CD8-positive, alpha-beta memory T cell (primary cell): ENCODE measurements at regions not wholly inside any gene's neighbourhood (a gene's known extent, or its start where the extent isn't known, plus 50 kb on each side); places are given as distances from the start of the nearest gene placed in this dataset.

Experiments
- CTCF ChIA-PET: fragments of 350-600 bp; sonication (Branson Sonifier 250); formaldehyde crosslinking; loops from one replicate; lab custom pipeline; 2021; ENCODE audit warnings: antibody characterized with exemption; lab: Charles Lee
- POLR2A ChIA-PET: fragments of 350-600 bp; sonication (Branson Sonifier 250); formaldehyde crosslinking; loops from one replicate; lab custom pipeline; 2021; ENCODE audit warnings: antibody characterized with exemption; lab: Charles Lee
- DNase-seq, 5 donors: peaks; one replicate each; pipeline versions ENCODE4 v3.0.0 to v3.0.0-alpha.2; 2020 to 2022; ENCODE audit warnings: mixed read lengths in 1 of 5
- H3K27ac ChIP-seq: one replicate; pipeline ENCODE4 v1.7.0; 2013; ENCODE audit warnings: low read depth, mild to moderate bottlenecking, low read length, moderate library complexity
- H3K27me3 ChIP-seq: 2 replicates; pipeline ENCODE4 v1.7.0; 2013; ENCODE audit warnings: low read length, mild to moderate bottlenecking; ENCODE audit not compliant: insufficient read depth, poor library complexity, severe bottlenecking
- H3K36me3 ChIP-seq: 2 replicates; pipeline ENCODE4 v1.7.0; 2013; ENCODE audit warnings: mild to moderate bottlenecking, low read length, moderate library complexity; ENCODE audit not compliant: insufficient read depth
- H3K4me1 ChIP-seq: 2 replicates; pipeline ENCODE4 v1.7.0; 2013; ENCODE audit warnings: mild to moderate bottlenecking, low read length, moderate library complexity; ENCODE audit not compliant: insufficient read depth
- H3K4me3 ChIP-seq: 2 replicates; pipeline ENCODE4 v1.7.0; 2013; ENCODE audit warnings: mild to moderate bottlenecking, low read length
- H3K9me3 ChIP-seq: 2 replicates; pipeline ENCODE4 v1.7.0; 2013; ENCODE audit warnings: mild to moderate bottlenecking, low read length
- H3K27ac Mint-ChIP-seq, 8 donors: one replicate each; pipeline ENCODE4 v1.8.0; 2020 to 2021; ENCODE audit warnings: mixed read lengths in 8 of 8, mild to moderate bottlenecking in 6 of 8, inconsistent platforms in 3 of 8, moderate library complexity in 3 of 8
- H3K27me3 Mint-ChIP-seq, 2 donors: one replicate each; pipeline ENCODE4 v1.8.0; 2020 to 2021; ENCODE audit warnings: mixed read lengths in 2 of 2, mild to moderate bottlenecking in 1 of 2, moderate library complexity in 1 of 2
- H3K36me3 Mint-ChIP-seq, 3 donors: one replicate each; pipeline ENCODE4 v1.8.0; 2020 to 2021; ENCODE audit warnings: mixed read lengths in 3 of 3, inconsistent platforms in 1 of 3, mild to moderate bottlenecking in 1 of 3
- H3K4me1 Mint-ChIP-seq, 3 donors: one replicate each; pipeline ENCODE4 v1.8.0; 2020 to 2021; ENCODE audit warnings: mixed read lengths in 3 of 3, inconsistent platforms in 1 of 3, mild to moderate bottlenecking in 1 of 3
- H3K4me3 Mint-ChIP-seq, 7 donors: one replicate each; pipeline ENCODE4 v1.8.0; 2020 to 2021; ENCODE audit warnings: mixed read lengths in 7 of 7, mild to moderate bottlenecking in 6 of 7, moderate library complexity in 4 of 7, inconsistent platforms in 2 of 7
- H3K9me3 Mint-ChIP-seq, 5 donors: one replicate each; pipeline ENCODE4 v1.8.0; 2020 to 2022; ENCODE audit warnings: mixed read lengths in 5 of 5, mild to moderate bottlenecking in 3 of 5, moderate library complexity in 2 of 5, inconsistent platforms in 1 of 5

DNA sequence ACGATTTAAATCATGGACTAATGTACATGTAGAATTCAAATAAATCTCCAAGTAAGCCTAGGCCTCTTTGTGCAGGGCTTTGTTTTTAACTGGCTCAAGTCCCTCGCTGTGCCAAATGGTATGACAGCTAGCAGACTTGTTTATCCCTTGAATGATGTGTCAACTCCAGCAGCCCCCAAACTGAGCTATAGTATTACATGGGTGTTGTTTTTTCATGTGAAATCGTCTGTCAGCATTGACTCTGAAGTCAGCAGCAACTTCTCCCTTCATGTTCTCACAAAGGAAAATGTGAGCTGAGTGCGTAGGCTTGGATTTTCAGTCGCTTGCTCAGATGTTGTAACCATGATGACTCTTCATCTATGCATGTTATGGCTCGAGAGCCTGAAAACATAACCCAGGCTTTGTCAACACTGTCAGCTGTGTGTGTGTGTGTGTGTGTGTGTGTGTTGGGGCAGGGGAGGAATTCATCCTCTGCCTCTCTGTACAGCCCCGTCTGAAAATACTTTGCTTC lies 73.3 kb downstream of the PTHLH start:
- H3K9me3 Mint-ChIP-seq, result no peaks in the 10 kb centered on the region
- no peaks in the 10 kb centered on the region for H3K4me1 Mint-ChIP-seq
- POLR2A ChIA-PET, result no interaction called here
- H3K4me3 ChIP-seq, result no peak overlapping the region
- CTCF ChIA-PET, result no interaction called here
- H3K27me3 ChIP-seq, result no peaks in the 10 kb centered on the region
- no peaks in the 10 kb centered on the region for H3K9me3 ChIP-seq
- H3K4me1 ChIP-seq, result no peaks in the 10 kb centered on the region
- DNase-seq, result no peak
- H3K27me3 Mint-ChIP-seq, result peaks cover 8 to 11% of the 10 kb centered on the region in 2 donors
- no peaks in the 10 kb centered on the region for H3K36me3 ChIP-seq
- H3K36me3 Mint-ChIP-seq, result no peaks in the 10 kb centered on the region
- no peak overlapping the region for H3K4me3 Mint-ChIP-seq
- no peak overlapping the region for H3K27ac Mint-ChIP-seq
- no peak overlapping the region for H3K27ac ChIP-seq

DNA sequence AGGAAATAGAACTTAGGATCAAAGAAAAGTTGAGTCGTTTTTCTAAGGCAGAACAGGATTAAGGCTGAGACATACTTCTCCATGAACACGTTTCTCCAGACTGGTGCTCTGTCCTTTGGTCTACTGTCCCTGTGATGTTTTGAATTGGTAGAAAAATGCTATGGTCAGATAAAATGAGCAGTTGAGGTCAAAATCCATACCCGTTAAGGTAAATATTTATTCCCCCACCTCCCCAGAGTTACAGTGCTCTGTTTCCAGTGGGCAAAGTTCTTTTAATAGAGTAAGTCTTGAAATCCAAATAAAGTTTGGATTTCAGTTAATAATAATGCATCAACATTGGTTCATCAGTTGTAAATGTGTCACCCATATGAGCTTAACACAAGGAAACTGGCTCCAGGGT lies 74.5 kb downstream of the PTHLH start:
- Mint-ChIP-seq H3K36me3 (no peaks in the 10 kb centered on the region), H3K4me3 (no peak overlapping the region), H3K4me1 (no peaks in the 10 kb centered on the region), H3K27me3 (peaks cover 6 to 11% of the 10 kb centered on the region in 2 donors), H3K27ac (no peak overlapping the region), H3K9me3 (no peaks in the 10 kb centered on the region)
- DNase-seq, result no peak
- Histone ChIP-seq H3K27me3 (no peaks in the 10 kb centered on the region), H3K4me1 (no peaks in the 10 kb centered on the region), H3K27ac (no peak overlapping the region), H3K4me3 (no peak overlapping the region), H3K36me3 (no peaks in the 10 kb centered on the region), H3K9me3 (no peaks in the 10 kb centered on the region)
- ChIA-PET POLR2A (no interaction called here), CTCF (no interaction called here)

GRCh38 chr12:27896419-27896990 lies 76.0 kb downstream of the PTHLH start:
- no peaks in the 10 kb centered on the region for H3K9me3 Mint-ChIP-seq
- DNase-seq, result no peak
- H3K36me3 Mint-ChIP-seq, result no peaks in the 10 kb centered on the region
- CTCF ChIA-PET, result no interaction called here
- Histone ChIP-seq H3K4me1 (no peaks in the 10 kb centered on the region), H3K27ac (no peak overlapping the region), H3K36me3 (no peaks in the 10 kb centered on the region), H3K4me3 (no peak overlapping the region), H3K27me3 (no peaks in the 10 kb centered on the region), H3K9me3 (no peaks in the 10 kb centered on the region)
- H3K4me1 Mint-ChIP-seq, result no peaks in the 10 kb centered on the region
- POLR2A ChIA-PET, result no interaction called here
- no peak overlapping the region for H3K4me3 Mint-ChIP-seq
- no peak overlapping the region for H3K27ac Mint-ChIP-seq
- H3K27me3 Mint-ChIP-seq, result peaks cover 6 to 7% of the 10 kb centered on the region in 2 donors

GRCh38 chr12:27894309-27894708 lies 78.2 kb downstream of the PTHLH start:
- no peaks in the 10 kb centered on the region for H3K4me1 ChIP-seq
- Mint-ChIP-seq H3K27me3 (peaks cover 0 to 7% of the 10 kb centered on the region in 2 donors), H3K36me3 (no peaks in the 10 kb centered on the region), H3K9me3 (no peaks in the 10 kb centered on the region), H3K4me1 (no peaks in the 10 kb centered on the region), H3K27ac (no peak overlapping the region), H3K4me3 (no peak overlapping the region)
- ChIA-PET CTCF (no interaction called here), POLR2A (no interaction called here)
- no peak overlapping the region for H3K27ac ChIP-seq
- no peak overlapping the region for H3K4me3 ChIP-seq
- no peaks in the 10 kb centered on the region for H3K9me3 ChIP-seq
- DNase-seq, result no peak
- H3K36me3 ChIP-seq, result no peaks in the 10 kb centered on the region
- no peaks in the 10 kb centered on the region for H3K27me3 ChIP-seq

DNA sequence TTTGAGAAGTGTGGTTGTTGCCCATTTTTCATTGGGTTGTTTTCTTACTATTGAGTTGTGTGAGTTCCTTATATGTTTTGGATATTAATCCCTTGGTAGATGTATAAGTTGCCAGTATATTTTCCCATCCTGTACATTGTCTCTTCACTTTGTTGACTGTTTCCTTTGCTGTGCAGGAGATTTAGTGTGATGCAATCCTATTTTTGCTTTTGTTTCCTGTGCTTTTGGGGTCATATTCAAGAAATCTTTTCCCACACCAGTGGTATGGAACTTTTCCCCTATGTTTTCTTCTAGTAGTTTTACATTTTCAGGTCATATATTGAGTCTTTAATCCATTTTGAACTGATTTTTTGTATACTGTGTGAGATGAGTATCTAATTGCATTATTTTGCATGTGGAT lies 92.8 kb downstream of the PTHLH start:
- Mint-ChIP-seq H3K4me3 (no peak overlapping the region), H3K4me1 (no peaks in the 10 kb centered on the region), H3K9me3 (peaks cover 0 to 3% (median 0%) of the 10 kb centered on the region in 5 donors), H3K36me3 (no peaks in the 10 kb centered on the region), H3K27ac (no peak overlapping the region), H3K27me3 (peaks cover 4 to 7% of the 10 kb centered on the region in 2 donors)
- CTCF ChIA-PET, result no interaction called here
- Histone ChIP-seq H3K27me3 (no peaks in the 10 kb centered on the region), H3K4me3 (no peak overlapping the region), H3K9me3 (no peaks in the 10 kb centered on the region), H3K4me1 (no peaks in the 10 kb centered on the region), H3K36me3 (no peaks in the 10 kb centered on the region), H3K27ac (no peak overlapping the region)
- no peak for DNase-seq
- POLR2A ChIA-PET, result no interaction called here

GRCh38 chr12:27875677-27876076 lies 95.6 kb upstream of the MANSC4 start:
- Mint-ChIP-seq H3K27me3 (peaks cover 0 to 3% of the 10 kb centered on the region in 2 donors), H3K27ac (no peak overlapping the region), H3K4me3 (no peak overlapping the region), H3K4me1 (peaks cover 0 to 9% (median 2%) of the 10 kb centered on the region in 3 donors), H3K36me3 (no peaks in the 10 kb centered on the region), H3K9me3 (no peaks in the 10 kb centered on the region)
- no peak for DNase-seq
- Histone ChIP-seq H3K4me3 (no peak overlapping the region), H3K27me3 (no peaks in the 10 kb centered on the region), H3K4me1 (no peaks in the 10 kb centered on the region), H3K9me3 (no peaks in the 10 kb centered on the region), H3K27ac (no peak overlapping the region), H3K36me3 (no peaks in the 10 kb centered on the region)
- ChIA-PET POLR2A (no interaction called here), CTCF (no interaction called here)

DNA sequence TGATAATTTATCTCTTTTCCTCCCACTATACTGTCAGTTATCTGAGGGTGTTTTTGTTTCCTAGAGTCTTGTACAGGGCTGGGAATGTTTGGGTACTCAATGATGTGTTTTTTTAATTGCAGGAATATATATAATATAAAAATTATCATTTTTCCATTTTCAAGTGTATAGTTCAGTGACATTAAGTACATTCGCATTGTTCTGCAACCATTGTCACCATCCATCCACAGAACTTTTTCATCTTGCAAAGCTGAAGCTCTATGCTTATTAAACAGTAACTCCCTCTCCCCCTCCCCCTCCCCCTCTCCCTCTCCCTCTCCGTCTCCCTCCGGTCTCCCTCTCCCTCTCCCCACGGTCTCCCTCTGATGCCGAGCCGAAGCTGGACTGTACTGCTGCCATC lies 93.0 kb upstream of the MANSC4 start:
- Mint-ChIP-seq H3K27ac (no peak overlapping the region), H3K9me3 (no peaks in the 10 kb centered on the region), H3K36me3 (no peaks in the 10 kb centered on the region), H3K4me3 (no peak overlapping the region), H3K4me1 (peaks cover 0 to 9% (median 2%) of the 10 kb centered on the region in 3 donors), H3K27me3 (peaks cover 0 to 3% of the 10 kb centered on the region in 2 donors)
- Histone ChIP-seq H3K27ac (no peak overlapping the region), H3K9me3 (no peaks in the 10 kb centered on the region), H3K4me3 (no peak overlapping the region), H3K4me1 (no peaks in the 10 kb centered on the region), H3K27me3 (no peaks in the 10 kb centered on the region), H3K36me3 (no peaks in the 10 kb centered on the region)
- ChIA-PET POLR2A (no interaction called here), CTCF (no interaction called here)
- no peak for DNase-seq

- no peaks in the 10 kb centered on the region for H3K36me3 Mint-ChIP-seq
- Histone ChIP-seq H3K4me1 (no peaks in the 10 kb centered on the region), H3K9me3 (no peaks in the 10 kb centered on the region), H3K27me3 (no peaks in the 10 kb centered on the region), H3K4me3 (no peak overlapping the region), H3K27ac (no peak overlapping the region), H3K36me3 (no peaks in the 10 kb centered on the region)
- H3K9me3 Mint-ChIP-seq, result no peaks in the 10 kb centered on the region
- ChIA-PET POLR2A (no interaction called here), CTCF (no interaction called here)
- H3K27ac Mint-ChIP-seq, result no peak overlapping the region
- peaks cover 0 to 9% (median 2%) of the 10 kb centered on the region in 3 donors for H3K4me1 Mint-ChIP-seq
- no peak overlapping the region for H3K4me3 Mint-ChIP-seq
- H3K27me3 Mint-ChIP-seq, result peaks cover 0 to 2% of the 10 kb centered on the region in 2 donors
- DNase-seq, result no peak
Measured at GRCh38 chr12:27871946-27872345, 91.9 kb upstream of the MANSC4 start.
